HG02571 (cell line): ENCODE measurements at regions not wholly inside any gene's neighbourhood (a gene's known extent, or its start where the extent isn't known, plus 50 kb on each side); places are given as distances from the start of the nearest gene placed in this dataset.

Source experiments
- ATAC-seq: cut with Tn5 transposase; IDR thresholded peaks from one replicate; pipeline ENCODE4 v1.9.1; 2021; ENCODE audit warnings: mild to moderate bottlenecking, moderate library complexity; ENCODE audit not compliant: unreplicated experiment

DNA sequence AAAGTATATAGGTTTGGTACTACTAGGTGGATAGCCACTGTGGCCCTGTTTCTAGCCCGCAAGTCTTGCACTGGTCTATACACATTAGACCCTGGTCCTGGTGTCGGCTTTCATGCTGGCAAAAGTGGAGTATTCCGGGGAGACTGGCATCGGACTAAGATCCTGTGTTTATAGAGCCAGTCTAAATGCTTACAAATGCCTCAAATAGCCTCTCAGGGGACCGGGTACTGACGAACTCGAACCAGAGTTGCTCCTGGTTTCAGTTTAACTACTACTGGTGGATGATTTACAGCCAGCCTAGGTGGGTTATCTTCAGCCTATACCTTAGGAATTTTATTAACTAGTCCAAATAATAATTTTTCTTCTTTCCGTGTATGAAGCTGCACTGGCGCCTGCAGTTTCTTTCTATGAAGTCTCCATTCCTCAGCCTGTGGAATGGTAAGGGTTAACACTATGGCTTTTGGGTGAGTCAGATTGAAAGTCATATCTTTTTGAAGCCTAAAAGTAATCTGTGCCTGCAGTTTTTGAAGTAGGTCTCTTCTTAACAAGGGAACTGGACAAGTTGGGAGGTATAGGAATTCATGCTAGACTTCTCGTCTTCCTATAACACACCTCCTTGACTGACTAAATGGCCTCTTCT is 51.3 kb downstream of the OR10H4 start:
- no peak for ATAC-seq

GRCh38 chr19:16001481-16002312 is 52.9 kb downstream of the OR10H4 start:
- peak; percentile 54 for ATAC-seq

DNA sequence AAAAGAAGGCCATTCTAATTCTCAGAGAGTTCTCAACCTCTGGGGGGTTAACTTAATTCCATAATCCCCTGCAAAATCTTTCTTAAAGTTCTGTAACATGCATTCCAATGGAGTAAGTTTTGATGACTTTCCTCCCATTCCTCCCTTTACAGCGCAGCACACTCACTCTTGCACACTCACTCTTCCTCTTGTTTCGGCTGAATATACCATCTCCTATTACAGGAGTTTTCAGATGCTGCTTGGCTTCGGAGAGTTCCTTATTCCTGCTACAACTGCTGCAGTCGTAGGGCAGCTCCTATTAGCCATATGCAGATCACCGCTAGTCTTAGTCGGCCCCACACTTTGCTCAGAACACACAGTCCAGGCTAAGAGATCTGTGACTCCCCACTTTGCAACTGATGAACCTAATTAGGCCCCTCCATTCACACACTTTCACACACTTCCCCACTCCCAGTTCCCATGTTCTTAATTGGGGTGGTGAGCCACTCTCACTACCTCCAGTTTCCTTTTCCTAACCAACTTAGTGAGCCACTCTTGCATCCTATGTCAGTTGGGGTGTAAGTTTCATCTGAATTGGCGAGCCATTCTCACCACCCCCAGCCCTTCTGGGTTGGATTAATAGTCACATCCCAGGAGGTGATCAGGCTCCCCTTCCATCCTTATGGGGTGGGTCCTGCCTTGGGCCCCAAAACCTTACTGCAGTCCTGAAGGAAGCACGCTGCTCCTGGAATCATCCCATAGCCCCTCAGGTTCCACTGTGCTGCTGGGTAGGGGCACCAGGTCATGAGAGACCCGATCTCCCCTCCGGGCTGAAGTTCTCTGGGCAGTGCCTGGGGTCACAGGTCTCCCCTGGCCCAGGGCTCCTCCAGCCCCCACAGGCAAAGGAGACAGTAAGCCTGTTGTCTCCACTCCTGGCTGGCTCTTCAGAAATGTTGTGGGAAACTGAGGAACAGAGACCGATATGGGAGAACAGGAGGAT is 53.9 kb downstream of the OR10H4 start:
- ATAC-seq = no peak

- no peak for ATAC-seq
These were observed 54.6 kb downstream of the OR10H4 start for GRCh38 chr19:16003391-16003790.

- no peak for ATAC-seq
These were observed 57.1 kb downstream of the OR10H4 start for GRCh38 chr19:16005925-16006324.

- no peak for ATAC-seq
These were observed 63.7 kb upstream of the TPM4 start for GRCh38 chr19:16012552-16012951.

GRCh38 chr19:16013181-16013850 is 63.0 kb upstream of the TPM4 start:
- no peak for ATAC-seq

GRCh38 chr19:16013851-16014840 is 62.1 kb upstream of the TPM4 start:
- ATAC-seq = no peak

GRCh38 chr19:16014923-16015804 is 61.1 kb upstream of the TPM4 start:
- no peak for ATAC-seq

DNA sequence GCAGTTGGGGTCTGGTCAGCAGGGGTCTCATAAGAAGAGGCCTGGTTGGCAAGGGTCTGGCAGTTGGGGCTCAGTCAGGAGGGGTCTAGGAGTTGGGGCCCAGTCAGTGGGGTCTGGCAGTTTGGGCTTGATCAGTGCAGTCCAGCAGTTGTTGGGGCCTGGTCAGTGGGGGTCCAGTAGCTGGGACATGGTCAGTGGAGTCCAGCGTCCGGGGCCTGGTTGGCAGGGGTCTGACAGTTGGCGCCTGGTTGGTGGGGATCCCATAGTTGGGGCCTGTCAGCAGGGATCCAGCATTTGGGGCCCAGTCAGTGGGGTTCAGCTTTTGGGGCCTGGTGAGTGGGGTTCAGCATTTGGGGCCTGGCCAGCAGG is 60.5 kb upstream of the TPM4 start:
- ATAC-seq = no peak

GRCh38 chr19:16016226-16017137 is 59.8 kb upstream of the TPM4 start:
- ATAC-seq = no peak

DNA sequence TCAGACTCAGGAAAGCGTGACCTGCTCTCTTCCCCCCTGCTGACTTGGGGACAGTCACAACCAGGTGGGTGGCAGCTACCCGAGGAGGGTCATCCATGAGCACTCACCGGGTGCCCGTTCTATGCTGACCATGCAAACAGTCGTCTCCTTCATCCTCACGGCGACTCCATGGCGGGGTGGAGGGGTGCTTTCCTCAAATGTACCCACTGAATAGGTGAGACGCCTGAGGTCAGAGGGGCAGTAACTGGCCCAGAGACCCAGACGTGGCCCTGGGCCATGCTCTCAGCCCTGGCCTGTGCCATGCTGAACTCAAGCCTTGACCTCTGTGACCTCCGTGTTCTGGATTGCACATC is 59.2 kb upstream of the TPM4 start:
- ATAC-seq = no peak

- ATAC-seq = no peak
These were observed 58.1 kb upstream of the TPM4 start for GRCh38 chr19:16018106-16018755.

DNA sequence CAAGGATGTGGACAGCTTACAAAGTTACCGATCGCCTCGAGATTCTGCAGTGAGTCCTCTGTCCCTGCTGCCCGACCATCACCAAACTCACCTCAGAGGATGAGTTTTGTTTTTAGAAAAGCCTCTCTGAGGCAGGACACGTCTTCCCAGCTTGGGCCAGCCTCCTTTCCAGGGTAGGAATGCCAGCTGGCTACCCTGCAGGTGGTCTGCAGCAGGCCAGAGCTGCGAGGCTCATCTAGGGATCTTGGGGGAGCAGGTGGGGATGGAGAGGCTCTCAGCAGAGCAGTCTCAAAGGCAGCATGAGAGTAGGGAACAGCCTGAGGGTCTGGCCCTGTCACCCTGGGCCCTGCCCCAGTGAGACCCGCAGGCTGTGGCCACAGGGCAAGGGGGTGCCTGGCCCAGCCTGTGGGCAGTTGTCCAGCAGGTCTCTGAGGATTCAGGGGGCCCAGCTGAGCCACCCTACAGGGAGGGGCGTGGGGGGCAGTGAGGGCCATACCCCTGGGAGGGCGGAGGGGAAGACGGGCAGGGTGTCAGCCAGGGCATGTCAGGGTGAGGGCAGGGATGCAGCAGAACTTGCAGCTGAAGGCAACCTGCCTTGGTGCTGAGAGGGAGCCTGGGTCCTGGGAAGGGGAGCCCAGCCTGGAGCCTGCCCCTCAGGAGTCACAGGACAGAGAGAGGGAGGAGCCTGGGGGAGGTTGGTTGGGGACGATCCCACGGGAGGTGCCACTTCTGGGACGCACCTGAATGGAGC is 57.3 kb upstream of the TPM4 start:
- no peak for ATAC-seq

DNA sequence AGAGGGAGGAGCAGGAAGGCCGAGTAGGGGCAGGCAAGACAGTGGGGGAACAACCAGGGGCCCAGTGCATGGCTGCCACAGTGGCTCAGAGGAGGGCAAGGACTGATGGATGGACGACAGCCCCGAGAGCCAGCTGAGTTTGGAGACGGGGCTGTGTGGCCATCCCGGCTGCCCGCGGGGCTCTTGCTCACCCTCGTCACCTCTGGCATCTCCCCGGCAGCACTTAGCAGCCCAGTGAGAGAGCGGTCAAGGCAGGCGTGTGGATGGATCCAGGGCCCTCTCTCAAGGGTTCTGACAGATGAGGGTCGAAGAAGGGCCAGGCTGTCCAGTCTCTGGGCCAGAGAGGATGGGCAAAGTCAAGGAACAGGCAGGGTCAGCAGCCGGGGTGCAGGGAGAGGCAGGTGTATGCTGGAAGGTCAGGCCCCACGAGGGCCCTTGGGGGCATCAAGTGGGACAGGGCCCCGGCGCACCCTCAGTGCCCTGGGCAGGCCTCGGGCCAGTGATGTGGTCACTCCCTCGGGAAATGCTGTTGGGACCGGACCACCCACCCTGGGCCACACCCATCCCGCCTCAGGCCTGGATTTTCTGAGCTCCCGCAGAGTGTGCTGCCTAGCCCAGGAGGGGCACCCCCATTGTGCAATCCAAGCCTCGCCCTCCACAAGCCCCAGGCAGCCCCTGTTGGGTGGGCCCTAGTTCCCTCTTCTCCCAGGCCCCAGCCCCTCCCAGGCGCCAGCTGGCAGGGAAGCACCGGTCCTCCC is 56.4 kb upstream of the TPM4 start:
- ATAC-seq = no peak

DNA sequence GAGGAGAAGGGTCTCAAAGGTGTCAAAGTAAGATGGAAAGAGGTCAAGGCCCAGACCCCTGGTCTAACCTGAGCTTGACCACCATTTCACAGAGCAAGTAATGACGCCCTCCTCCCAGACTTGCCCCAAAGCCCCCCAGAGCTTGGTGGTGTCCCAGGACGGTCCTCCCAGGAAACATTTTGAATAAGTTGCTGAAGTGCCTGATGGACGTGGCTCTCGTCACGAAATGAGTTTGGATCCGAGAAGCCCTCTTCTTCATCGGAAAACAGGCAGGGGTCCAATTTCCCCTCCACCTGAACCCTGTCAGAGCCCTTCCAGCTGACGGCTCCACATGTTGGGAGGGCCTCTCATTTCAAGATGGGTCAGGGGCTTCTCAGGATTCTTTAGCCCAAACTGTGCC is 54.5 kb upstream of the TPM4 start:
- ATAC-seq = no peak
